Subcutaneous abdominal adipose tissue (tissue), 5 donors: ENCODE measurements at regions not wholly inside any gene's neighbourhood (a gene's known extent, or its start where the extent isn't known, plus 50 kb on each side); places are given as distances from the start of the nearest gene placed in this dataset.

ENCODE experiments used
- H3K27ac ChIP-seq: one replicate; pipeline ENCODE4 v1.7.0; 2013; ENCODE audit warnings: low read depth, mild to moderate bottlenecking, inconsistent platforms, low read length, moderate library complexity
- H3K27me3 ChIP-seq, 5 donors: one replicate each; pipeline ENCODE4 v1.7.0; 2013; ENCODE audit warnings: low read length in 5 of 5, inconsistent platforms in 1 of 5; ENCODE audit not compliant: control insufficient read depth in 5 of 5, insufficient read depth in 4 of 5
- H3K36me3 ChIP-seq, 5 donors: one replicate each; pipeline ENCODE4 v1.7.0; 2013; ENCODE audit warnings: low read length in 5 of 5; ENCODE audit not compliant: control insufficient read depth in 5 of 5, insufficient read depth in 5 of 5
- H3K4me1 ChIP-seq, 5 donors: one replicate each; pipeline ENCODE4 v1.7.0; 2013; ENCODE audit warnings: low read length in 5 of 5, mild to moderate bottlenecking in 3 of 5, moderate library complexity in 1 of 5; ENCODE audit not compliant: control insufficient read depth in 5 of 5, insufficient read depth in 5 of 5
- H3K4me3 ChIP-seq, 5 donors: one replicate each; pipeline ENCODE4 v1.7.0; 2013; ENCODE audit warnings: low read length in 5 of 5, low read depth in 1 of 5
- H3K9ac ChIP-seq, 5 donors: one replicate each; pipeline ENCODE4 v1.7.0; 2013; ENCODE audit warnings: low read length in 5 of 5, mild to moderate bottlenecking in 4 of 5, moderate library complexity in 3 of 5
- H3K9me3 ChIP-seq, 5 donors: one replicate each; pipeline ENCODE4 v1.7.0; 2013; ENCODE audit warnings: low read length in 5 of 5; ENCODE audit not compliant: control insufficient read depth in 5 of 5
- donor health status: healthy.
- donor health status: healthy.
- donor health status: healthy.
- donor health status: healthy.
- donor health status: healthy.

DNA sequence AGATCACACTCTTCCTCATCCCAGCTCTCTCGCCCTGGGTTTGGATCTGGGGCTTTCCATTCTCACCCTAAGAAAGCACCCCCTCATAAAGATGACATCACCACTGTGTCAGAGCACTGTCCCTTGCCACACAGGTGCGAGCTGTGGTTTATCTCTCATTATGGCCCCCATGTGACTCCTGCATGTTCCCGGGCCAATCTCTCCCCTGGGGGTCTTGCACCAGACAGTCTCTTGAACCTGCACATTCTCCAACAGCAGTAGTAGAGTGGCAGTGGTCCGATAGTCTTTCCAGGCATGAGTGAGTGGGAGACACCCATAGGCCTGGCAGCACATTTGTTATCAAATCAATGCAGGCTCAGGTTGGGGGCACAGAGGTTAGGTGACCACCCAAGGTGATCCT, 130.5 kb downstream of the HRH4 start:
- Histone ChIP-seq H3K36me3 (no peaks in the 10 kb centered on the region), H3K27ac (no peak overlapping the region)

DNA sequence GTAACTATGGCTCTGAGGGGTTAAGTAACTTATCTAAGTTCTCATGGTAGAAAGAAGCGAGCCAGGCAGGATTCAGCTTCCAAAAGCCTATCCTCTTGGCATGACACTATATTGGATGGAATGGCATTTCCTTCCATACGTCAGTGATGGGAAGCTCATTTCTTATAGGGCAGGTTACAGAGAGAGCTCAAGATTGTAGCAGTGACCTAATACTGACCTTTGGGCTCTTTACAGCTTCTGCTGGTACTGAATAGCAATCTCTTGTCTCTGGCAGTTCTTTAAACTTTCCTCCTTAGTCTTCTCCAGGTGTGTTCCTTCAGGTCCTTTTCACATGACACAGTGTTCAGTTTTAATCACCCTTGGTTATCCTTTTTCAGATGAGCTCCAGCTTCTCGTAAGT, 133.0 kb downstream of the HRH4 start:
- Histone ChIP-seq H3K9ac (no peak overlapping the region), H3K27ac (no peak overlapping the region), H3K4me1 (no peaks in the 10 kb centered on the region), H3K9me3 (no peaks in the 10 kb centered on the region), H3K36me3 (no peaks in the 10 kb centered on the region), H3K4me3 (no peak overlapping the region), H3K27me3 (no peaks in the 10 kb centered on the region)

More for the DNA sequence above, 130.5 kb downstream of the HRH4 start:
- H3K27me3 ChIP-seq: peaks cover 0 to 6% (median 3%) of the 10 kb centered on the region in 5 donors
- no peaks in the 10 kb centered on the region for H3K4me1 ChIP-seq
- no peaks in the 10 kb centered on the region for H3K9me3 ChIP-seq
- no peak overlapping the region for H3K9ac ChIP-seq
- H3K4me3 ChIP-seq: no peak overlapping the region

DNA sequence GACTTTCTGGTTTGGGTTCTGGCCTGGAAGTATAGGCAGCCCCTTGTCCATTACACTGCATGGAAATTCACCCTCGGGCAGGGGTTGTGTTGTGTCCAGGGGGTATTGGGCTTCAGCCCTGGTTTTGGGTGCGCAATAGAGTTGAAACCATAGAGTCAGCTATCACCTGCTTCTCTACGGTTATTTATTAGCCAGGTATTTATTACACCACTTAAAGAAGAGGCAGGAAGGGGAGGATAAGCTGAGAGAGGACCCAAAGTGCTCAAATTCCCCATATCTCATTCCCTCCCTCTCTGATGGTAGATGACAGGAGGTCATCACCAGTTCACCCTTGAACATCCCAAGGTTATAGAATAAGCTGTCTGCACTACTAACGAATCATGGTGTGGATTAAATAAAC, 133.4 kb downstream of the HRH4 start:
- Histone ChIP-seq H3K4me3 (no peak overlapping the region), H3K27ac (no peak overlapping the region), H3K9me3 (no peaks in the 10 kb centered on the region), H3K27me3 (no peaks in the 10 kb centered on the region), H3K9ac (no peak overlapping the region), H3K4me1 (no peaks in the 10 kb centered on the region), H3K36me3 (no peaks in the 10 kb centered on the region)

DNA sequence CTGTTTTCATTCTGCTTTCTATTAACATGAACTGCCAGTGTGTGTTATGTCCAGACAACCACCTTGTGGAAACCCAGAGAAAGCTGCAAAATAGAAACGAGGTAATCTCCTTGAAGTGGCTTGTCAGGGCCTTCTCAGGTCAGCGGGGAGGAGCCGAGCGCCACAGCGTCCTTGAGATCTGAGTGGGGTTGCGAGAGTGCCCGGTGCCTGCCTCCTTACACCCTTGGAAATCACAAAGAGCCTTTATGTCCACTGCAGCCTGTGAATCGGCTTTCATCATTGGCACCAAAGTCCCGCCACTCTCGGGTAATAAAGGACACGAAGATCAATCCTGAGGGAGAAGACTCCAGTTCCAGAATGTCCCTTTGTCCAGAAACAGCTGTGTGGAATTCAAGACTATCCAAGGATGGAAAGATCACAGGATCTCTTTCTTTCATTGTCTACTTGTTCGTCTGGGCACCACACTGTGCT, 135.2 kb downstream of the HRH4 start:
- Histone ChIP-seq H3K9me3 (no peaks in the 10 kb centered on the region), H3K9ac (no peak overlapping the region), H3K4me1 (no peaks in the 10 kb centered on the region), H3K27me3 (no peaks in the 10 kb centered on the region), H3K4me3 (no peak overlapping the region), H3K36me3 (no peaks in the 10 kb centered on the region), H3K27ac (no peak overlapping the region)

DNA sequence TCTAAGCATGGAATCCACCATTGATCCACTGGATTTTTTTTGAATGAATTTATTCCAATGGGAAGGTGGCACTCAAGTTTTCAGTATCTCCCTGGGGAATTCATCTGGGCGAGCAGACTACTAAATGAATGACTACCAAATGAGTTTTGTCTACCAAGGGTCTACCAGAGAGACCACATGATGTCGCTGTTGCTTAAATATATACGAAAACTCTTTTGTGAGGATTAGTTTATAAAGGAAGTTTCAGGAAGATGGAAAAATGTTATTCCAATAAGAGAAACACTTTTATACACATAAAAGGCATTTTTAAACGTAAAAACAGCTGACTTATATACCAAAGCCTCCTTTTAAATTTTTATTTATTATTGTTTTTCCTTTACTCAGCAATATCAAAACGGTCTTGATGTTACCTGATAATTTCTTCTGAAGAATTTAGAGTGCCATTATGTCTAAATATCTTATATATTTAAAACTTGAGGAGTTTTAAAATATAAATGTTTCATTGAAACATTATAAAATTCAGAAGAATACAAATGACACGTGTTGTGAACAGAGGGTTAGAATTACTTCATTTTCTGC, 139.7 kb downstream of the HRH4 start:
- no peaks in the 10 kb centered on the region for H3K9me3 ChIP-seq
- H3K36me3 ChIP-seq: no peaks in the 10 kb centered on the region
- no peaks in the 10 kb centered on the region for H3K4me1 ChIP-seq
- no peak overlapping the region for H3K9ac ChIP-seq
- peaks cover 0 to 3% (median 0%) of the 10 kb centered on the region in 5 donors for H3K27me3 ChIP-seq
- no peak overlapping the region for H3K4me3 ChIP-seq
- no peak overlapping the region for H3K27ac ChIP-seq

DNA sequence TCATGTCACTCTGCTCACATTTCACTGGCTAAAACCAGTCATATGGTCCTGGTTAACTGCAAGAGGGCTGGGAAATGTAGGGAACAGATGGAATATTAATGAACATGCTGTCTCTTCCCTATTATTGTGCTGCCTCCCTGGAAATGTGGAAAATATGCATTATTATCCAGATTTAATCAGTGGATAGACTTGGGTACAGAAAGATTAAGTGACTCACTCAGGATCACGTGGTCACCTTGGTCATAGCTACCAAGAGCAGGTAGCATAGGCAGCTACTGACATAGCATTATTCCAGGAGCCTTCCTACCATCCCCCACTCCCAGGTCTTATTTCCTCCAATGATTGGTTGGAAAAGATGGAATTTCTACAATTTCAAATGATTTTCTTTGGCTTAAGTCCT, 141.1 kb downstream of the HRH4 start:
- no peak overlapping the region for H3K27ac ChIP-seq
- no peak overlapping the region for H3K9ac ChIP-seq
- H3K9me3 ChIP-seq: no peaks in the 10 kb centered on the region
- no peaks in the 10 kb centered on the region for H3K36me3 ChIP-seq
- H3K27me3 ChIP-seq: peaks cover 0 to 3% (median 0%) of the 10 kb centered on the region in 5 donors
- H3K4me3 ChIP-seq: no peak overlapping the region
- no peaks in the 10 kb centered on the region for H3K4me1 ChIP-seq

DNA sequence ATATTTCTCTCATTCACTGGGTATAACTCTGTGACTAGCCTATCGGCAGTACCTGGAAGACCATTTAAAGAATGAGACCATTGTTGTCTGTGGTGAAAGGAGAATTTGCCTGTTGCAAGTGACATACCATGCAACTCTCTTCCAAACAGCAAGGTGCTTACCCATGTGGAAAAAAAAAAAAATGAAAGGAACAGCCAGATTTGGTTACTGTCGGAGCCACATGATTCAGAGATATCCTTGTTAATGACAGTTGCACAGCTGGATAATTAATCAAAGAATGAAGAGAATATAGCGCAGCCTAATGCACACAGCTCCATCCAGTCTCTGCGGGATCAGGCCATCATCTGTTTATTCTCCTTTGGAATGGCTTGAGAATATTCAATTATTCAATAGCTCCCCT, 141.8 kb downstream of the HRH4 start:
- no peak overlapping the region for H3K4me3 ChIP-seq
- no peaks in the 10 kb centered on the region for H3K4me1 ChIP-seq
- H3K9me3 ChIP-seq: no peaks in the 10 kb centered on the region
- H3K9ac ChIP-seq: no peak overlapping the region
- peaks cover 0 to 3% (median 0%) of the 10 kb centered on the region in 5 donors for H3K27me3 ChIP-seq
- H3K36me3 ChIP-seq: no peaks in the 10 kb centered on the region
- no peak overlapping the region for H3K27ac ChIP-seq

DNA sequence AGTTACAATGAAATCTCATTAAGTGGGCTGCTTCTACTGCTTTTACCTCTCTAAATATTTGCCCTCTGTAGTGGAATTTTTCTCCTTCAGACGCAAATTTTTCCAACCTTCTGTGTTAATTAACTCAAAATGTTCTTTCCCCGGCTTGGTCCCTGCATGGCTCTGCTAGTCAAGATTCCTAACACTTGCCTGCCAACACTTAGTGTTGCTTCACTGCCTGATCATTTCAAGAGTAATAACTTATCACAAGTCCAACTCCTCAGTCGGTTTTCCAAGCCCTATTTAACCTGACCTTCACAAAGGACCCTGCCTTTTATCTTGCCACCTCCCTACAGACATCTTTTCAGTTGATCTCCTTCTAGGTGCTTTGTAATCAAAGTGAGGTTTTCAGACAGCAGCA, 142.7 kb downstream of the HRH4 start:
- Histone ChIP-seq H3K27me3 (peaks cover 0 to 3% (median 0%) of the 10 kb centered on the region in 5 donors), H3K4me3 (no peak overlapping the region), H3K4me1 (no peaks in the 10 kb centered on the region), H3K9ac (no peak overlapping the region), H3K36me3 (no peaks in the 10 kb centered on the region), H3K27ac (no peak overlapping the region), H3K9me3 (no peaks in the 10 kb centered on the region)

DNA sequence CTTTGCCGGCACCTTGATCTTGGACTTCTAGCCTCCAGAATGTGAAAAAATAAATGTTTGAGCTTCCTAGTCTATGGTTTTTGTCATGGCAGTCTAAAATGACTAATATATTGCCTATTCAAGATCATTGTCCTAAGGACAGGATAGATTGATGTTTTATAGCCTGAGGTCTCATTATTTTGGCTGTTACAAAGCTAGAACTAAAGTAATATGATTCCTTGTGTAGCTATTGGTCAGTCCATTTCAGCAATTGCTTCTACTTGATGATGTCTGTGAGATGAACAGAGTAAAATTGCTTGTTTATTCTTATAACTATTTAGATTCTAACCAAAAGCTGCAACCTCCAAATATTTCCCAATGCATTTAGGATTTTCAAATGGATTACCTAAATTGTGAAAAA, 145.0 kb downstream of the HRH4 start:
- no peaks in the 10 kb centered on the region for H3K36me3 ChIP-seq
- H3K4me1 ChIP-seq: no peaks in the 10 kb centered on the region
- no peak overlapping the region for H3K27ac ChIP-seq
- no peak overlapping the region for H3K4me3 ChIP-seq
- no peaks in the 10 kb centered on the region for H3K9me3 ChIP-seq
- peaks cover 0 to 3% (median 0%) of the 10 kb centered on the region in 5 donors for H3K27me3 ChIP-seq
- no peak overlapping the region for H3K9ac ChIP-seq

DNA sequence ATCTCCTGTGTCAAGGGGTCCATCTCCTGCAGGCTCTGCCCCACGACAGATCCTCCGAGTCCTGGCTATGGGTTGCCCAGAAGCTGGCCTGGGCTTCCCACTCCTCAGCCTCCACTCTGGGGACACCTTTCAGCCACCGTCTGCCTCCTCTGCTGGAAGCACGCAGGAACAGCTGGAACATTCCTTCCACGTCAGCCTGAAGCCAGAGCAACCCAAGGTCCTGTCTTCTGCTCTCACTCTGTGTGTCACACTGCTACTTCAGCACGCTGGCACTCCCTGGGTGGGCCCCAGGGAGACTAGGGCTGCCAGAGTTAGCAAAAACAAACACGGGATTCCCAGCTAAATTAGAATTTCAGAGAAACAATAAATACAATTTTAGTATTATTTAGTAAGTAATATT, 148.8 kb downstream of the HRH4 start:
- Histone ChIP-seq H3K4me1 (no peaks in the 10 kb centered on the region), H3K4me3 (no peak overlapping the region), H3K27me3 (no peaks in the 10 kb centered on the region), H3K9me3 (no peaks in the 10 kb centered on the region), H3K36me3 (no peaks in the 10 kb centered on the region), H3K27ac (no peak overlapping the region), H3K9ac (no peak overlapping the region)

DNA sequence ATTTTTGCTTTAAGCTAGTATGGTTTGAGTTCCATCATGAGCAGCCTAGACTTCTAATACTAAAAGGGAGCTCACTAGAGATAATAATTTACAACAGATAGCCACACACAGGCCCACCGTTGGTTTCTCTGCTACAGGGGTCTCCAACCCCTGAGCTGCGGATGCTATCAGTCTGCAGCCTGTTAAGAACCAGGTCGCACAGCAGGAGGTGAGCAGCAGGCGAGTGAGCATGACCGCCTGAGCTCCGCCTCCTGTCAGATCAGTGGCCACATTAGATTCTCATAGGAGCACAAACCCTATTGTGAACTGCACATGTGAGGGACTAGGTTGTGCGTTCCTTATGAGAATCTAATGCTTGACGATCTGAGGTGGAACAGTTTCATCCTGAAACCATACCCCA, 150.6 kb downstream of the HRH4 start:
- Histone ChIP-seq H3K4me1 (no peaks in the 10 kb centered on the region), H3K9ac (no peak overlapping the region), H3K27ac (no peak overlapping the region), H3K36me3 (no peaks in the 10 kb centered on the region), H3K27me3 (no peaks in the 10 kb centered on the region), H3K9me3 (no peaks in the 10 kb centered on the region), H3K4me3 (no peak overlapping the region)
